ENCODE measurements at regions not wholly inside any gene's neighbourhood (a gene's known extent, or its start where the extent isn't known, plus 50 kb on each side); places are given as distances from the start of the nearest gene placed in this dataset.
A peak's percentile ranks its signal among the peaks of the same experiment; 100 is the strongest.

- Histone ChIP-seq H2BK20ac (ENCODE audit: low read depth, low read length, poor library complexity, severe bottlenecking) (no peak overlapping the region), H4K5ac (ENCODE audit: insufficient read length, low read depth, low read length) (no peak overlapping the region), H3K14ac (ENCODE audit: insufficient read depth, low read length) (no peak overlapping the region), H4K91ac (ENCODE audit: insufficient read length, low read depth, low read length) (no peak overlapping the region), H3K4me1 (ENCODE audit: insufficient read depth, low read length) (peaks cover 4% of the 10 kb centered on the region; the same call in 1 of the 2 replicates), H3K23me2 (ENCODE audit: insufficient read length, low read depth, low read length, poor library complexity, severe bottlenecking) (no peaks in the 10 kb centered on the region), H2BK15ac (ENCODE audit: low read depth, low read length) (no peak overlapping the region), H3K18ac (ENCODE audit: insufficient read length, low read depth, low read length) (no peak overlapping the region), H4K20me1 (ENCODE audit: control insufficient read depth, insufficient read depth, insufficient read length) (no peaks in the 10 kb centered on the region), H3K4me2 (ENCODE audit: insufficient read depth, insufficient read length, low read length) (no peak overlapping the region), H2AFZ (ENCODE audit: low read length) (no peak overlapping the region), H2BK12ac (ENCODE audit: insufficient read length, low read depth, low read length) (no peak overlapping the region), H3K23ac (ENCODE audit: insufficient read length, low read depth, low read length) (no peak overlapping the region), H3K9ac (ENCODE audit: extremely low read depth, insufficient read length, low read length) (no peak overlapping the region), H3K27ac (ENCODE audit: insufficient read length, low read depth, low read length) (no peak overlapping the region), H3K9me3 (ENCODE audit: control insufficient read depth, low read depth, low read length) (no peaks in the 10 kb centered on the region), H2BK120ac (ENCODE audit: low read depth, low read length, poor library complexity, severe bottlenecking) (no peak overlapping the region), H2BK5ac (ENCODE audit: insufficient read length, low read length) (no peak overlapping the region), H3T11ph (ENCODE audit: low read length) (no peak overlapping the region), H3K27me3 (ENCODE audit: insufficient read depth, low read length) (no peaks in the 10 kb centered on the region), H2AK5ac (ENCODE audit: insufficient read length, low read length) (no peak overlapping the region), H3K79me1 (ENCODE audit: insufficient read depth, low read depth, low read length, poor library complexity, severe bottlenecking) (no peaks in the 10 kb centered on the region), H3K79me2 (ENCODE audit: insufficient read depth, low read length) (peaks cover 9% of the 10 kb centered on the region; the same call in 1 of the 2 replicates), H3K56ac (ENCODE audit: insufficient read length, low read depth, low read length) (no peak overlapping the region), H3K4ac (ENCODE audit: low read depth, low read length) (no peak overlapping the region), H4K8ac (replicated peaks; ENCODE audit: insufficient read length, low read depth, low read length) (no peak overlapping the region)
- no peaks in the 10 kb centered on the region for H3K27me3 Mint-ChIP-seq (ENCODE audit: low read depth)
- WGBS (ENCODE audit: extremely low coverage, insufficient read length, low lambda C conversion rate) = no CpG with 5 or more reads among the region's 3 CpGs
- H3K4me1 Mint-ChIP-seq = peaks cover 41 to 56% of the 10 kb centered on the region in 2 experiments
- H3K9me3 Mint-ChIP-seq = peaks cover 42 to 49% of the 10 kb centered on the region in 2 experiments
- H3K4me3 Mint-ChIP-seq = no peak overlapping the region
- no peak for TF ChIP-seq CTCF (conservative IDR thresholded peaks at IDR 0.05)
- no peak for DNase-seq
- H3K27ac Mint-ChIP-seq = peak overlapping the region in 1 of 3 experiments; percentile 42; a peak in 1 of 7 replicates
- peaks cover 2 to 54% (median 27%) of the 10 kb centered on the region in 3 experiments; a peak in 6 of 7 replicates for H3K36me3 Mint-ChIP-seq (ENCODE audit: insufficient read depth in 1 of 3, low read depth in 3 of 3)
Observed at GRCh38 chrX:45766981-45767501, 566.4 kb upstream of the DIPK2B start.
